HL-60/S4 treated with phorbol 12-myristate 13-acetate at 8.2 ng/mL for 4 days and 3 days (cell line): ENCODE measurements at regions not wholly inside any gene's neighbourhood (a gene's known extent, or its start where the extent isn't known, plus 50 kb on each side); places are given as distances from the start of the nearest gene placed in this dataset.

Source experiments
- in situ Hi-C: fragments of 300-500 bp; cut with MboI; formaldehyde crosslinking; loops from 2 replicates; pipeline ENCODE4 v1.15.0; 2022; ENCODE audit warnings: low sequenced_read_pairs

DNA sequence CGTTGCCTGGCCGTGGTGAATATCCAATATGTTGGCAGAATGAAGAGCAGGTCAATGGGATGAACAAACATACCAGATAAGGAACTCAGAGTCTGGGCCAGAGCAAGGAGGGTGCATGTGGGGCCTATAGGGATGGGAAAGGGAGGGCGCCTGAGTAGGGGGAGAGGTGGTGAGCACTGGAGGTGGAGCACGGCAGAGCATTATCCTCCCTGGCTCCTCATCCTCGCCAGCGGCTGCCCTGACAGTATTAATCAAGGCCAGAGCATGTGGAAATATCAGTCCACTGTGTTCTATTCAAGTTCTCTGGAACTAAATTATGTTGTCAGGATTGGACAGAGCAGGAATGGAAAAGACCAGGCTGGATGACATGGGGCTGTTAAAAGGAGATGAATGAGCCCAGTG lies 254.8 kb upstream of the ZMIZ1 start:
- in situ Hi-C loops = no loop called here

DNA sequence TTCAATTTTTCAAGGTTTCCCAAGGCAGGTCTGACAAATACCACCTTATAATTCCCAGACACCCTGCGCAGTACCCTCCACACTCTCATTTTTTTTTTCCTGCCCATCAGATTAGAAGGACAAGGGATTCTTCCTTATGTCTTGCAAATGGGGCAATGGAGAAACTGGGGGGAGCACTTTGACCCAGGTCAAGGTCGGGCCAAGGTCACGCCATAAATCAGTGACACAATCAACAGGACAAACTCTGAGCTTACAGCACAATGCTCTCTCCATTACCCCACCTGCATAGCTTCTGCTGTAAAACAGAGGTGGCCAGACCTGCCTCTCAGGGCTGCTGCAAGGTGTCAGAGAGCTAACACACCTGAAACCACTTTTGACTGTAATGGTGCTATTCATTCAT lies 254.4 kb upstream of the ZMIZ1 start:
- in situ Hi-C loops = no loop called here

DNA sequence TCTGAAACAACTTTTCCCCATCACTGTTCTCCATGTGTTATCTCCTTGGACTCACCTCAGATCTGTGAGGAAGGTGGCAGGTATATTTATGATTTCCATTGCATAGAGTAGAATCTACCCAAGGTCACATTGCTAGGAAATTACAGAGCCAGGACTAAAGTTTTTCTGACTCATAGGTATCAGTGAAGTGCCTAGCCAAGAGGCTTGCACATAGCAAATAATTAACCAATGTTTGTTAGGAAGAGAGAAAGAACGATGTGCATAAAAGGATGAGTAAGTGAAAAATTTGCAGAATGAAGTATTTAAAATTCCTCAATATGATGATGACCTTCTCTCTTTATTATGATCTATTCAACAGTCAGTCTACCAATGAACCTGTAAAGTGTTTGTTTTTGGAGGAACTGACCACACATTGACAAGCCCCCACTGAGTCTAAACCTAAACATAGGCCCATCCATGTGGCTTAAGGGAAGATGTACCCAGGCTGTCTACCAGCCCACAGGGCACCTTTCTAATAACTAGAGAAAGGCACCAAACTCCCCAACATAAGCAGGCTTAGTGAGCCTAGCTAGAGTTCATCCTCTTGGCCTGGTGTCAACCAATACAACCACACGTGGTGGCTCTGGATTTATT lies 252.9 kb upstream of the ZMIZ1 start:
- in situ Hi-C loops = no loop called here

DNA sequence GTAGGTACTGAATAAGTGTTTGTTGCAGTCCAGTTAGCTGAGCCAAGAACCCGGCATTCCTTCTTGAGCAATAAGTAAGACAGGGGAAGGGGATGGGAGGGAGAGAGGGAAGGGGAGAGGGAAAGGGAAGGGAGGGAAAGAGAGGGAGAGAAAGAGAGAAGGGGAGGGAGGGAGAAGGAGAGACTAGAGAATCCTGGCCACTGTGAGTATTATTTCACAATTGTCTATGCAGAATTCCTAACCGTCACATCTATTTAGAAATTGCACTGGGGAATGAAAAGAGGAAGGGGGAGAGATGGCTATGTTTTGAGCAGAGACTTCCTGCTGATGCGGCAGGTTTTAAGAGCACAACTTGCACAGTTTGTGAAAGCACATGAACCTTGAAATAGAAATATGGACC lies 251.4 kb upstream of the ZMIZ1 start:
- in situ Hi-C loops = no loop called here

- in situ Hi-C loops = no loop called here
These were observed 251.0 kb upstream of the ZMIZ1 start for GRCh38 chr10:78817804-78818203.

- in situ Hi-C loops = no loop called here
These were observed 249.3 kb upstream of the ZMIZ1 start for GRCh38 chr10:78819361-78820006.

- in situ Hi-C loops = no loop called here
These were observed 248.8 kb upstream of the ZMIZ1 start for GRCh38 chr10:78820007-78820362.

DNA sequence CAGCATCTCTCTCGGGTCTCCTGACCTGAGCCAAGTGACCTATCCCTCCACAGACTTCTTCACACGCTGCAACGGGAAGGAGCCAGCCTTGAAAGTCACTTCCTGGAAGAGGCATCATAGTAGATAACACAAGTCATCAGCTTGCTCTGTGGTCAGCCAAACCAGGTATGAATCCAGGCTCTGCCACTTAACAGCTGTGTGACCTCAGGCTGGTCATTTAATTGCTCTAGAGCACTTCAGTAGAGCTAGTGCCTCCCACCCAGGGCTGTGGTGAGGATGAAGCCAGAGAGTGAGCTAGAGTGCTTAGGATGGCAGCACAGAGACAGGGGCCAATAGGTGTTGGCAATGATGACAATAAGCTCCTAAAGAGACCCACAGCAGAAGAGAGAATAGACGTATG lies 247.7 kb upstream of the ZMIZ1 start:
- in situ Hi-C loops = no loop called here

DNA sequence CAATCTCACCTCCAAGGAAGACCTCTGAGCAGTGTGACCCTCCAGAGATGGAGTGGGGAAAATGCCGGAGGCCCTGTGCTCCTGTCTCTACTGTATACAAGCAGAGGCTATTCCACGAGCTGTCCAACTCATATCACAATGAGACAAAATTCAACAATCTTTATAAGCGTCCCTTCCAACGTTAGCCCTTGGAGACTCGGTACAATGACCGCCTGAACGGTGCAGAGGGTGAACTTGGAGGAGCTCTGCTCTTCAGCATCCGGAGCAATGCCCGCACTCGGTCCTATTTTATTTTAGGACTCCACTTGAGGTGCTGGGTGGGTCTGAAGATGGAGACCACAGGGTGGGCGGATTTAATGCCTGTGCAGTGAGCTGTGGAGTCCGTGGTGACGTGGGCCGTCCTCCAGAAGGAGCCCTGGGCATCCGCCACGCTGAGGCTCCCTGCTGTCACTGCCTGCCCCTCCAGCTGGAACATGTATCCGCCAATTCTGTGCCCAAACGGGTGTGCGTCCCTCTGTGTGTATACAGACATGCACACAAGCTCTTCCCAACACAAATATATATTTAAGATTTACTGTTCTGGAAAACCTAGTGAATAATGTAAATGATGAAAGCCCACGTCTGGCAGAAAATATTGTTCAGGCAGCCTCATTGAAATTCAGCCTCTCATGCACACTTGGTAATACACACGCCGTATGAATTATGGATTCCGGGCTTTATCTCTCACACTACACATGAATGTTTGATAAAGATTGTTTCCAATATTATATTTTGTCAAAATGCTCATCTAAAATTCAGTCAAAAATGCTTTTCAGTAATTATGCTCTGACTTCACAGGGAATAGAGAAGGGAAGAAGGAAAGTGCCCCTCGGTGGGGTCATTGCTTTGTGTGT lies 239.9 kb upstream of the ZMIZ1 start:
- in situ Hi-C loops = no loop called here

- in situ Hi-C loops = no loop called here
These were observed 239.2 kb upstream of the ZMIZ1 start for GRCh38 chr10:78829565-78829964.

DNA sequence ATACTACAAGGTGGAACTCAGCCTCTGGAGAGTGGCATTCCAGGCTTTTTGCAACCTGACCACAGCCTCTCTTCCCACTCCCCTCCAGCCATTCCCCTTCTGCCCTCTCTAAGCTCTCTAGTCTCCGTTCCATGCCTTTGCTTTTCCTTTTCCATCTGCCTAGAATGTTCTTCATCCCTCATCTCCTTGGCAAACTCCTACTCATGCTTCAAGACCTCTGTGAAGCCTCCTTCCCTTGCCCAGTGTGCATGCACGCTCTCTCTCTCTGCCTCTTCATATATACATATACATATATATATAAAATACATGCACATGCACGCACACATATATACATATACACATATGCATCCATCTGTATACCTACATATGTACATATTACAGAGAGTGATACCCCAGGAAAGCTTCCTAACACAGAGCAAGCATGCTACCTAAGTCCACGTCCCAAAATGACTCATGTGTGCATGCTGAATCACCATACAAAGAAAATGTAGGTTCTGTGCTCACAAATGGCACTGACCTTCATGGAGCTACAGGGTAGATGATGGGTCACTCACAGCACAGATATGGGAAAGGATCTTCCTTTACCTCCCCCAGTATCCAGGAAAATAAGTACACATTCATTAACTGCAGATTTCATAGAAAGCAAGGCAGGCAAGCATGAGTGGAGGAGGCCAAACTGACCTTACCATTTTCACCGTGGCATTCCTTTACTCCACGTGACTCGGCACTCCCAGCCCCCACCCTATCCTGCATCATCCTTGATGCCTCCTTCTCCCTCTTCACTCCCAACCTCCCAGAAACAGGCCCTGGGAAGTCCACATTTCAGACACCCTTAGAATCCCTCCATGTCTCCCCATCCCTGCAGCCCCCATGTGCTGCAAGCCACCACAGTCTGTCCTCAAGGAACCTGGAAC lies 238.4 kb upstream of the ZMIZ1 start:
- in situ Hi-C loops = no loop called here

- in situ Hi-C loops = no loop called here
These were observed 237.8 kb upstream of the ZMIZ1 start for GRCh38 chr10:78830976-78831375.

DNA sequence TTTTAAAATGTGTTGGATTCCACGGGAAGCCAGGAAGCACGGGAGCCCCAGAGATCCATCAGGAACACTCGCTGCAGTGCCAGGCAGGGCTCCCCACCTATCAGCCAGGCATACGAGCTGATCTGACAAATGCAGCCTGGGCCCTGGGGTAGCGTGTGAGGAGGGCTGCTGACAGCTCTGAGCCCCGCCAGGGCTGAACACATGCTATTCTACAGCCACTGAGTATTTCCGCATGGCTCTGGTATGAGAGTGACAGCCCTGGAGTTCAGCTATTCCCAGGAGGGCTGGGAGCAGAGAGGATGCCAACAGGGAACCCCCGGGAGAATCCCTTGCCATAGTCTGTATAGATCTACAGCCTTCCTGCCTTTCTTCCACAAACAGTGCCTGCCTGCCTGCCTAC lies 237.3 kb upstream of the ZMIZ1 start:
- in situ Hi-C loops = no loop called here

- in situ Hi-C loops = no loop called here
These were observed 236.5 kb upstream of the ZMIZ1 start for GRCh38 chr10:78832281-78832680.

DNA sequence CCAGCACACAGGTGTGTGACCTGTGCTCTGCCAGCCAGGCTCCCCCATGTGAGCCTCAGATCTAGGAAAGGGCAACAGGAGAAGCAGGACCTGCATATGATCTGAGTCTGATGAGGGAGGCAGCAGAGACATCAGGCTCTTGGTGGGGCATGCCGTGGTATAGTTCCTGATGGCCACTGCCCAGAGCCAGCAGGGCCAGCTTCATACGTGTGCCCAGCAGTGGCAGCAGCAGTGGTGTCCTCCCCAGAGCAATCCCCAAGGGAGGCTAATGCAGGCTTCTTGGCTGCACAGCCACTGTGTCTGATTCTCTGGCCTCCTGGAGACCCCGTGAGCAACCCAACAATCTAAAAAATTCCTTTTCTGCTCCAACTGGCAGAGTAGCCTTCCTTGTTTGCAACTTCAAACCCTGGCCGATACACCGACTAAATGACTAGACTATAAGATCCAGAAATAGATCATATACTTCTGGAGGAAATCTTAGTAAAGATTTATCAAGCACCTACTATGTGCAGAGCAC lies 230.6 kb upstream of the ZMIZ1 start:
- in situ Hi-C loops = no loop called here

DNA sequence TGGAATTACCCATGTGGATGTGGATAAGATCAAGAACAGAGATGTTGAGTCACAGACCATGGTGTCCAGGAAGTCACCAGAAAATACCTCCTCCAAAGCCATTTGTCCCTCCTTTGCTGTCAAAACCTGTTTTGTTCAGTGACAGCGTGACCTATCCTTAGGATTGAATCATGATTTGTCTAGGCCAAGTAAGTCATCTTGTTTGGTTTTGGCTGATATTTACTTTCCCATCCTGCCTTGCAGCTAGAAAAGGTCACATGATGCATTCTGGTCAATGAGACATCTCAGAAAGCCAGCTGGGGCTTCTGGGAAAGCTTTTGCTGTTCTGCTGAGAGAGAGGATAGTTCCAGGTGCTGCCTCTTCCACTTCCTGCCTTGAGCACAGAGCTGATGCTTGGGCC lies 225.3 kb upstream of the ZMIZ1 start:
- in situ Hi-C loops = no loop called here

DNA sequence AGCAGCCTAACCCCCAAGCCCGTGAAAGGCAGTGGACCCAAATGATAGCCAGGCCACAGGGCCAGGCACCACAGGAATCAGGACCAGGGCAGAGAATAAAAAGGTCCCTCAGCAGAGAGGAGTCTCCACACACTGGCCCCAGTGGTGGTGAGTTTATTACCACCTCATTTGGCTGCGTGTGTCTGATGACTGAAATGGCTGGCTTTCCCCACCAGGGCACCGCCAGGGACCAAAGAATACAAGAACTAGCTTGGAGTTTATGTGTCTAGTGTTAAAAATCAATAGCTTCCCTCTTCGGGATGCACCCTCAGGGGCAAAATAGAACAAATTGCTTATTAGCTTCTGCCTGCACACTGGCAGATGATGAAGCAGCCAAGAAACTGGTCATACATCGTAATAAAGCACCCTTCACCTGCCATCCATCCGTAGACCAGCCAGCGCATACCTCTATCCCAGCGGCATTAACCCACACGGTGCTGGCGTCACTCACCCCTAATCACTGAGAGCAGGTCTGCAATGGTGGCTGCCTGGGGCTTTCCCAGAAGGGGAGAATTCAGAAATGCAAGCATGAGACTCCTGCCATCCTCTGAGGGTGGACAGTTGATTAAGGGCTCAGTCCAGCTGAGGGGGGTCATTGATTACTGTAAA lies 223.7 kb upstream of the ZMIZ1 start:
- in situ Hi-C loops = no loop called here

- in situ Hi-C loops = no loop called here
These were observed 222.7 kb upstream of the ZMIZ1 start for GRCh38 chr10:78846071-78846470.

DNA sequence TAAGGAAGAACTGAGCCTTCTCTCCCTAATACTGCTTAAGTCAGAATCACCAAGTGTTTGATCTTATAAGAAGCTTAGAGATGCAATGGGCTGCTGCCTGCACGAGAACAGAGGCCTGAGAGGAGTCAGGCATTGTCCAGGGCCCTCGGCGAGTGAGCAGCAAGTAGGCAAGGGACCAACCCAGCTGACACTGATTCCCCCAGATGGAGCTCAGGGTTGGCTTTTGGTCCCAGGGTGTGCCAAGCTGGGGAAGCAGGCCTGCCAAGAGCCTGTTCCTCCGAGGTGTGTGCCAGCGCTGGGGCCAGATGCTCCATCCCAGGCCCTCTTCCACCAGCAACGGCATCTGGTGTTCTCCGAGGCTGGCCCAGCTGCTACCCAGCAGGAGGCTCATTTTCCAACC lies 222.0 kb upstream of the ZMIZ1 start:
- in situ Hi-C loops = no loop called here

GRCh38 chr10:78847485-78847884 lies 221.3 kb upstream of the ZMIZ1 start:
- in situ Hi-C loops = no loop called here
